ENCODE measurements at regions not wholly inside any gene's neighbourhood (a gene's known extent, or its start where the extent isn't known, plus 50 kb on each side); places are given as distances from the start of the nearest gene placed in this dataset.
"Not testable (repeated sequence)": the region's sequence is repeated elsewhere in the genome, so short reads cannot be mapped to it uniquely, and the experiment has no call there.

DNA sequence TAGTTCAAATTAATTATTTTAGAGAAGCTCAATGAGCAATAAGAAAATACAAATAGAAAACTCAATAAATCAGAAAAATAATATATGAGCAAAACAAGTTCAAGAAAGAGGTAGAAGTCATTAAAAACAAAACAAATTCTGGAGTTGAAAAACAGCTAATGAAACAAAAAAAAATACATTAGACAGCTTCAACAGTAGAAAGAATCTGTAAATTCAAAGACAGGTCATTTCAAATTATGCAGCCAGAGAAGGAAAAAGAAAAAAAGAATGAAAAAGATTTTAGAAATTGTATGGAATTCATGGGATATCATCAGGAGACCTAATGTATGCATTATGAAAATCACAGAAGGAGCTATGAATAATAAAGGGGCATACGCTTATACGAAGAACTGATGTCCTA lies 795.3 kb upstream of the ADGRB3 start:
- DNase-seq: no peak

DNA sequence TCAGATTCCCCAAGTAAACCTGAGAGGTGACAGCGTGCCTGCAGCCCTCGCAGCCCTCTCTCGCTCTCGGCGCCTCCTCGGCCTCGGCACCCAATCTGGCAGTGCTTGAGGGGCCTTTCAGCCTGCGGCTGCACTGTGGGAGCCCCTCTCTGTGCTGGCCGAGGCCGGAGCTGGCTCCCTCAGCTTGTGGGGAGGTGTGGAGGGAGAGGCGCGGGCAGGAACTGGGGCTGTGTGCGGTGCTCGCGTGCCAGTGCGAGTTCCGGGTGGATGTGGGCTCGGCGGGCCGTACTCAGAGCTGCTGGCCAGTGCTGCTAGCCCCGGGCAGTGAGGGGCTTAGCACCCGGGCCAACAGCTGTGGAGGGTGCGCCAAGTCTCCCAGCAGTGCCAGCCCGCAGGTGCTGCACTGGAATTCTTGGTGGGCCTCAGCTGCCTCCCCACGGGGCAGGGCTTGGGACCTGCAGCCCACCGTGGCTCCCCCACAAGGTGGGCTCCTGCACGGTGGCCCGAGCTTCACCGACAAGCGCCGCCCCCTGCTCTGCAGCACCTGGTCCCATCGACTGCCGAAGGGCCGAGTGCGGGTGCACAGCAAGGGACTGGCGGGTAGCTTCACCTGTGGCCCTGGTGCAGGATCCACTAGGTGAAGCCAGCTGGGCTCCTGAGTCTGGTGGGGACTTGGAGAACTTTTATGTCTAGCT lies 809.7 kb upstream of the ADGRB3 start:
- DNase-seq: no peak

DNA sequence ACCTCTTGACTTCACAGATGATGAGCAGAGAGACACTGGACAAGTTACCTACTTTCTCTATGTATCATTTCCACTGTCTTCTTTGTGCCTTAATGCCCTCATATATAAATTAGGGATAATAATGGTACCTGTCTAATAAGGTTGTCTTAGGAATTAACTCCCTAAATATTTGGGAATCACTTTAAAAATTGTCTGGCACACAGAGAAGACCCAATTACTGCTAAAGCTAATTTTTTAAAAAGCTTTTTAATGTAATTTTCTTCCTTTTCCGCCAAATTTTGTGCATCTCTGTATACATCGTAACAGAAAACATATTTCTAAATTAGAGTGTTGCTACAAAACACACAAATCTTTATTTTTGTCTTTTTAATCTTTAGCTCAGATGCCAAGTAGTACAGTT lies 816.8 kb upstream of the ADGRB3 start:
- no peak for DNase-seq

DNA sequence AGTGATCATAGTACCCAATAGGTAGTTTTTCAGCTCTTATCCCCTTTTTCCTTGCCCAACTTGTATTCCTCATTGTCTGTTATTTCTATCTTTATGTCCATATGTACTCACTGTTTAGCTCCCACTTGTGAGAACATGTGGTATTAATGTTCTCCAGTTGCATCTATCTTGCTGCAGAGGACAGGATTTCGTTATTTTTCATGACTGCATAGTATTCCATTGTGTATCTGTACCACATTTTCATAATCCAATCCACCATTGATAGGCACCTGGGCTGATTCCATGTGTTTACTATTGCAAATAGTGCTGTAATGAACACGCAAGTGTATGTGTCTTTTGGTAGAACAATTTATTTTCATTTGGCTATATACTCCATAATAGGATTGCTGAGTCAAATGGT lies 819.5 kb upstream of the ADGRB3 start:
- no peak for DNase-seq

DNA sequence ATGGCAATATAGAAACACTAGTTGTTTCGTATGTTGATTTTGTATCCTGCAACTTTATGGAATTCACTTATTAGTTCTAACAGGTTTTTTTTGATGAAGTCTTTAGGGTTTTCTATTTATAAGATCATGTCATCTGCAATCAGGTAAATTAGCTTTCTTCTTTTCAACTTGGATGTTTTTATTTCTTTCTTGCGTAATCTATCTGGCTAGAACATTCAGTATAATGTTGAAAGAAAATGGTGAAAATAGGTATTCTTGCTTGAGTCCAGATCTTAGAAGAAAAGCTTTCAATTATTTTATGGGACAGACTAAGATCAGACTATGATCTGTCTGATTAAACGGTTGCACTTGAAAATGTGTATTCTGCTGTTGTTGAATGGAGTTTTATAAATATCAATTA lies 820.8 kb upstream of the ADGRB3 start:
- DNase-seq: no peak

DNA sequence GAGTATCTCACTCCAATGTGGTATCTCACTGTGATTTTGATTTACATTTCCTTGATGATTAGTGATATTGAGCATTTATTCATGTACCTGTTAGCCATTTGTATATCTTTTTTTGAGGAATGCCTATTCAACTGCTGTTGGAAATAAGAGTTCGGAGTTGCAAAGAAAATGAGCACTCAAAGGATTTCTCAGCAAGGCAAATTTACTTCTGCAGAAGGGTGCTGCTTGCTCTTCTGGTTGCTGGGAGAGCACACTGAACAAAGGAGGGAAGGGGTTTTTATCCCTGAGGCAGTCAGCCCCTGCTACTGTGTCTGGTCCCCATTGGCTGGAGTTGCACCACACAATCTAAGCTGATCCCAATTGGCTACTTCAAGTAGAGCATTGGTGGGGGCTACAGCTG lies 822.4 kb upstream of the ADGRB3 start:
- DNase-seq: no peak

DNA sequence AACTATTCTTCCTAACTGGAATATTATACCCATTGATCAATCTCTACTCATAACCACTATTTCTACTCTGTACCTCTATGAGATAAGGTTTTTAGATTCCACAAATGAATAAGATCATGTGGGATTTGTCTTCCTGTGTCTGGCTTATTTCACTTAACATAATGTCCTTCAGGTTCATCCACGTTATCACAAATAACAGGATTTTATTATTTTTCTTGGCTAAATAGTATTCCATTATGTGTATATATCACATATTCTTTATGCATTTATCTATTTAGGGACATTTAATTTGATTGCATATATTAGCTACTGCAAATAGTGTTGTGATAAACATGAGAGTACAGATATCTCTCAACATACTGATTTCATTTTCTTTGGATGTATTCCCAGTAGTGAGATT lies 823.0 kb upstream of the ADGRB3 start:
- DNase-seq: no peak

DNA sequence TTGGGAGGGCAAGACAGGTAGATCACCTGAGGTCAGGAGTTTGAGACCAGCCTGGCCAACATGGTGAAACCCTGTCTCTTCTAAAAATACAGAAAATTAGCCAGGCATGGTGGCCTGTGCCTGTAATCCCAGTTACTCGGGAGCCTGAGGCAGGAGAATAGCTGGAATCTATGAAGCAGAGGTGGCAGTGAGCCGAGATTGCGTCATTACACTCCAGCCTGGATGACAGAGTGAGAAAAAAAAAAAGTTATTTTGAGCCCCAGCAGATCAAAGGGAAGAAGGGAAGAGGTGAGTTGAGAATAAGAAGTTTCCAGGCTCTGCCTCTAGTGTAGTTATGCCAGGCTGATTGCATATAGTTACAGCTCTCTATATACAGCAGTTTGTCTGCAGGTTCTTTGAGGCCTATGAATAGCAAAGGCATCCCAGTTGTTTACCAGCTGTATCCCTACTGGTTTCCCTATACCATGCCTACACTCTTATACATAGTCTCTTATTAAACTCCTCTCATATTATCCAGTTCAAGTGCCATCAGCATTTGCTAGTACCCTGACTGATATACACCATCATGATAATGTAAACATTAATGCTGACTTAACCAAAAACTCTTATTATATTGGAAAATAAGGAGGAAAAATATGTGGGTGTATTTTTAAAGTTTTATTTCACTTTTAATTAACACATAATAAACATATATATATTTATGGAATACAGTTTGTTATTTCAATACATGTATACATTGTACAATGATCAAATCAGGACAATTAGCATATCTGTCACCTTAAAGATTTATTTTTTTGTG lies 823.6 kb upstream of the ADGRB3 start:
- no peak for DNase-seq

DNA sequence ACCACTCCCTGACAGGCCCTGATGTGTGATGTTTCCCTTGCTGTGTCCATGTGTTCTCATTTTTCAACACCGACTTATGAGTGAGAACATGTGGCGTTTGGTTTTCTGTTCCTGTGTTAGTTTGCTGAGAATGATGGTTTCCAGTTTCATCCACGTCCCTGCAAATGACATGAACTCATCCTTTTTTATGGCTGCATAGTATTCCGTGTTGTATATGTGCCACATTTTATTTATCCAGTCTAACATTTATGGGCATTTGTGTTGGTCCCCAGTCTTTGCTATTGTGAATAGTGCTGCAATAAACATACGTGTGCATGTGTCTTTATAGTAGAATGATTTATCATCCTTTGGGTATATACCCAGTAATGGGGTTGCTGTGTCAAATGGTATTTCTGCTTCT lies 830.3 kb upstream of the ADGRB3 start:
- not testable (repeated sequence) for DNase-seq

DNA sequence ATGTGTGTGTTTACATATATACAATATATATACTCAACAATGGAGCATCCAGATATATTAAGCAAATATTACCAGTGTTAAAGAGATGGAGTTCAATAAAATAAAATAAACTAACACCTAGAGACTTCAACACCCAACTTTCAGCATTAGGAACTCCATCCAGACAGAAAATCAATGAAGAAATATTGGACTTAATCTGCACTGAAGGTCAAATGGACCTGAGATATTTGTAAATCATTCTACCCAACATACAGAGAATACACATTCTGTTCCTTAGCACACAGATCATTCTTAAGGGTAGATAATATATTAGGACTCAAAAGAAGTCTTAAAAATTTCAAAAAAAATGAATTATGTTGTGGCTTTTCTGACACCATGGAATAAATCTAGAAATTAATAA lies 832.3 kb upstream of the ADGRB3 start:
- DNase-seq: no peak

DNA sequence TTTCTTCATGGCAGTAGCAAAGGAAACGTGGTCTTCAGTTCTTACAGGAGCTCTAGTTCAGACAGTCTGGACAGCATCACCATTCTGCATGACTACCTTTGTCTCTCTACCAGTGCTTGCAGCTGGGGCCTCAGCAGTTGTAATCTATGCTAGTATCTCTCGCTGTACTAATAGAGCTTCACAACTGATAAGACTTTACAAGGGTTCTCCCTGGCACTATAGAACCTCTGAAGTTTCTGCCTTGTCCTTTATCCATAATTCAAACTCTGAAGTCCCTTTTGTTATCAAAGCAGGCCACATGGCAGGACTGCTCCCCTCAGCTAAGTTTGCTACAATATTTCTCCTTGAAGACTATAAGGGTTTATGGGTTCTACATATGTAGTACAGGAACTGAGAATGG lies 842.1 kb upstream of the ADGRB3 start:
- no peak for DNase-seq

DNA sequence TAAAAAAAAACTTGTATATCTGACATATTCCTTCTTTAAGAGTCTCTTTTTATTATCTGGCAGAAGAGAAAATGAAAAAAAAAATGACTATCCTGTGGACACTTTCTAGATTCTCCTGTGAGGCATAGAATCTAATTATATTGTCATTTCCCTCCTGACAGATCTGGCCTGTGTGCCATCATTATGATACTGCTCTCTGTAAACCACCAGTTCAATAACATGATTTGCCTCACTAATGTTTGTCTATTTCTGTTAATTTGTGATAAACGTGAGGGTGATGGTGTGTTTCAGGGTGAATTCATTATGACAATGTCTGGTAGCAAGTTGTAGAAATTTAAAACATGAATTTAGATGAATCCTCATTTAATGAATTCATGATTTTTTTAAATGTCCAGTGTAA lies 844.5 kb upstream of the ADGRB3 start:
- DNase-seq: no peak

DNA sequence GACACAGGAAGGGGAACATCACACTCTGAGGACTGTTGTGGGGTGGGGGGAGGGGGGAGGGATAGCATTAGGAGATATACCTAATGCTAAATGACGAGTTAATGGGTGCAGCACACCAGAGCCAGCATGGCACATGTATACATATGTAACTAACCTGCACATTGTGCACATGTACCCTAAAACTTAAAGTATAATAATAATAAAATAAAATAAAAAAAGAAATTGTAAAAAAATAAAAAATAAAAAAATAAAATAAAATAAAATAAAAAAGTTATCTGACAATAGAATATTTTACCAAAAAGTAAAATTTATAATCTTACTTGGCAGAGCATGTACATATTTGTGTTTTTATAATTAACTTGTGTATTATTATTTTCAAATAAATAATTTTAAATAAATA lies 848.0 kb upstream of the ADGRB3 start:
- not testable (repeated sequence) for DNase-seq

DNA sequence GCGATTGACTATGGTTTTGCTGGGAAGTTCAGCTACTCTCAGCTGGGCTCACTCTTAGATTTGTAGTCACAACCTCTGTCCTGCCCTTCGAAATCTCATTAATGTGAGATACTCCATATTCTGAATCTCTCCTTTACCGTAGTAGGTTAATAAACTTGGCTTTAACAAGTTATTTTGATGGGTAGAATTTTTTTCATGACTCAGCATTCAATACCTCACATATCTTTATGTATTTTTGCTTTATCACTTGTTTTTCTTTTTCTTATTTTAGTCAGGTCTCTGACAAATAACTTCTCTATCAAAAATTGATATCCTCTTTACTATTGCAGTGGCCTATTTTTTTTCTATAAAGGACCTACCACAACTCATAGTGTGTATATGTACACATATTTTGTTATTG lies 855.2 kb upstream of the ADGRB3 start:
- DNase-seq: no peak

DNA sequence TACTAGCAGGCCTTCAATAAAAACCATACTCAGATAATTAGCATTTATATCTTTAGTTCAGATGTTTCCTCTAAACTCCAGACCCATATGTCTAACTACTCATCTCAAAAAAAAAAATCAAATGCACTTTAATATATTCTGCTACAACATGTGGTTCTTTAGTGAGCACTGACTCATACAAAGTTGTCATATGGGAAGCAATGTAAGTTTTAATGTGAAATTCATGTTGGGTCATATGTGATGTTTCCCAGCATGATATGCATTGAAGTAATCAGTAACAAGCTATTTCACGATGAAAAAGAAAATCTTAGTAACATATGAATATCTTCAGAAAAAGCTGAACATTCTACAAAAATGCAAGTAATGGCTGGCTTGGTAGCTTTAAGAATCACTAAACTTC lies 859.7 kb upstream of the ADGRB3 start:
- DNase-seq: no peak

DNA sequence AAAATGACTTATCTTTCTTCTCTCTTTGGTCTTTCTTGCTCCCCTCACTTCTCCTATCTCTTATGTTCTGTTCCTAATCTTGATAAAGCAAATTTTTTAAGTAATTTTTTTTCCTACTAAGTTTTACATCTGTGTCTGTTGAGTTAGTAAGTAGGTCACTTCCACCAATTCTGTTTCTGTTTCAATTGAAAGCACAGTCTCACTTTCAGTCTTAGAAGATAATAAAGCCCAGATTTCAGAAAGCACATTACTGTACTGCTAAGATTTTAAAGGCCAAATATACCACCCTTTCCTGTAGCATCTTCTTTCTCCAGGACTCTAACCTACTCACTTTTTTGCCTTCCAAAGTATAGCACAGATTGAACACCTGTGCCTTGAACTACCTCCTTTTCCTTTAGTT lies 866.1 kb upstream of the ADGRB3 start:
- no peak for DNase-seq

DNA sequence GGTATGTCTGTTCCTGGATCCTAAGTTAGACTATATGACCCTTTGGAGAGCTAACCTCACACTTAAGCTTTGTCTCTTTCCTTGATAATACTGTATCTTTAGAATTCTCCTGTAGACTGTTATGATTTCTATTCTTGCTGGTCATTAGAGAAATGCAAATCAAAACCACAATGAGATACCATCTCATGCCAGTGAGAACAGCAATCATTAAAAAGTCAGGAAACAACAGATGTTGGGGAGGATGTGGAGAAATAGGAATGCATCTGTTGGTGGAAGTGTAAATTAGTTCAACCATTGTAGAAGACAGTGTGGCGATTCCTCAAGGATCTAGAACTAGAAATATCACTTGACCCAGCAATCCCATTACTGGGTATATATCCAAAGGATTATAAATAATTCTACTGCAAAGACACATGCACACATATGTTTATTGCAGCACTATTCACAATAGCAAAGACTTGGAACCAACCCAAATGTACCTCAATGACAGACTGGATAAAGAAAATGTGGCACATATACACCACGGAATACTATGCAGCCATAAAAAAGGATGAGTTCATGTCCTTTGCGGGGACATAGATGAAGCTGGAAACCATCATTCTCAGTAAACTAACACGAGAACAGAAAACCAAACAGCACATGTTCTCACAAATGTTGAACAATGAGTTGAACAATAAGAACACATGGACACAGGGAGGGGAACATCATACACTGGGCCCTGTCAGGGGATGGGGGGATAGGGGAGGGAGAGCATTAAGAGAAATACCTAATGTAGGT lies 867.8 kb upstream of the ADGRB3 start:
- DNase-seq: not testable (repeated sequence)

DNA sequence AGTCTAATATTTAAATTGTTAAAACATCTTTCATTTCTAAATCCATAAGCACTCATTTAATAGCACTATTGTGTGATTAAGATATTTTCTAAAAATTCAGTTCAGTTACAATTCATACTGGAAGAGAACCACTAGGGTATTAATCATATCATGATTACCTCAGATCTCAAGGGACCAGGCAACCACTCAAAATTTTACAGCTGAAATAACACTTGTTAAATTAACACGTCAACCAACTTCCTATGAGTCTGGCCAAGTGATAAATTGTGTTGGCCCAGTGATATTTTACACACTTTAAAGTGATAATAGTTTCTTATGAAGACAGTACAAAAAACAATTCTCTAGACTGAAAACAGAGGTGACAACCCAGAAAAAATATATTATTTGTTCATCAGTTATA lies 869.0 kb upstream of the ADGRB3 start:
- no peak for DNase-seq

DNA sequence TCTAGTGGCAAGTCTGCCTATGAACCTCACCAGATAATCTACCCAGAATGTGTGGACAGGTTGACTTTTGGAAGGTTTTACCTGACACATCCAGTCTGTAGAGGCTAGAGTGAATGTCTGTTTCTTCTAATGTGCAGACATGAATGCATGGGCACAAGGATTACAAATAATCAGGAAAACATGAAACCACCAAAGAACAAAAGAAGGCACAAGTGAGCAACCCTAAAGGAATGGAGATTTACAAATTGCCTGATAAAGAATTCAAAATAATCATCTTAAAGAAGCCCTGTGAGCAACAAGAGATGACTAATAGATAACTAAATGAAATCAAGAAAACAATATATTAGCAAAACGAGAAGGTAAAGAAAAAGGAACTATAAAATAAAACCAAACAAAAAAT lies 876.1 kb upstream of the ADGRB3 start:
- DNase-seq: no peak

DNA sequence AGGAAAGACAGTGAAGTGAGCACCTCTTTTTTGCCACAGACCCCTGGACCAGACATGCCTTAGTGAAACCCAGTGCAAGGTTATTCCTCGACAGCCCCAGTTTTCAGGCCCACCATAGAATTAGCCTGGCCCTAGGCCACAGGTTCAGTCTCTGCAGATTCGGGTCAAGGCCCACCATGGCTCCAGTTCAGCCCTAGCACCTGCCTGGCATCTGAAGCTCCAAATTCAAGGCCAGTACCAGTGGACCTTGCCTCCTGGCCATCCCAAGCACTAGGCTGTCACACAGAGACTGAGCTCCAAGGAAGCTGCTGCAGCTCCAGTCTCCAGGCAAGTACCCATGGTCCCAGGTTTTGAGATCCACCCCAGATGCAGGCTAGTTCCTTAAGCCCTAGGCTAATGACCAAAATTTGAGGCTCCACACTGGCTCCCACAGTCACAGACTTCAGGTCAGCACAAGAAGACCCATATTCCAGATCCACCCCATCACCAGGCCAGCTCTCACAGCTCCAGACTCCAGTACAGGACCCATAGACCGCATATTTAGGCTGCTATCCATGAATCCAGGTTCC lies 877.5 kb upstream of the ADGRB3 start:
- DNase-seq: no peak

DNA sequence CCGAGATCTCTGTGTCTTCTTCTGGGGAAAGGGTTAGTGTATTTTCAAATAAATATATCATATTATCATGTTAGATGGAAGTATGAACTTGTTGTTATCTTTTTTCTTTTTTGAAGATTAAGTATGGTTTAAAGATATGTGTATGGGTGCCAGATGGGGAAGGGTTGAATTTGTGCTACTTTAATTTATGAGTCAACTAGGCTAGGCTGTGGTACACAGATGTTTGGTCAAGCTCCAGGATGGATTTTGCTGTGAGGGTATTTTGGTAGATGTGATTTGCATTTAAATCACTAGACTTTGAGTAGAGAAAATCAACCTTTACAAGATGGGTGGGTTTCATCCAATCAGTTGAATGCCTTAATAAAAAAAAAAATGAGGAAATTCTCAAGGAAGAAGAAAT lies 886.6 kb upstream of the ADGRB3 start:
- no peak for DNase-seq

DNA sequence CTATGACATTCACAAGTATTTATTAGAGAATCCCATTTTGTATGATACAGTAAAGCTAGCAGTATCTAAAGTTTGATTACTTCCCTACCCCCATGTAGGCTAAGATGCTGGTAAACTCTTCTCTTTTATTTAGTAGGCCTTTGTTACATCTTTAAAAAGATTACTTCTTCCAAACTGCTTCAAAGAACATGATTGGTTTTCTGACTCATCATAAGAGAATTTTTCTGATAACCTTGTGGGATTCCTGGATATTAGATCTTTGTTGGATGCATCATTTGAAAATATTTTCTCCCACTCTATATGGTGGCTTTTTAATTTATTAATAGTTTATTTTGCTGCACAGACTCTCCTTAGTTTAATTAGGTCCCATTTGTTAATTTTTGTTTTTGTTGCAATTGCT lies 898.3 kb upstream of the ADGRB3 start:
- no peak for DNase-seq

DNA sequence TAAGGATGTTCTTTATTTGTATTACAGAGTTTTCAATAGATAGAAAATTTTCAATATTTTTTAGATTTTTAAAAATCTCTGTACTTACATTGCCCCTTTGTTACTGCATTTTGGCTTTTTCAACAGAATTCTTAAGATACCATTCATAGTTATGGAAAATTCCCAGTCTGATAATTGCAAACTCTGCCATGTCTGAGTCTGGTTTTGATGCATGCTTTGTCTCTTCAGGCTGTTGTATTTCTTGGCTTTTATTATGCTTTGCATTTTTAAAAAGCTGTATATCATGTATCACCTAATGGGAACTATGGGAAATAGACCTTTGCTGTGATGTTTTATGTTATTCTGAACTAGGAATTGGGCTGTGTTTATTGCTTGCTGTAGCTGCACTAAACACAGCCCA lies 898.9 kb upstream of the ADGRB3 start:
- DNase-seq: no peak

DNA sequence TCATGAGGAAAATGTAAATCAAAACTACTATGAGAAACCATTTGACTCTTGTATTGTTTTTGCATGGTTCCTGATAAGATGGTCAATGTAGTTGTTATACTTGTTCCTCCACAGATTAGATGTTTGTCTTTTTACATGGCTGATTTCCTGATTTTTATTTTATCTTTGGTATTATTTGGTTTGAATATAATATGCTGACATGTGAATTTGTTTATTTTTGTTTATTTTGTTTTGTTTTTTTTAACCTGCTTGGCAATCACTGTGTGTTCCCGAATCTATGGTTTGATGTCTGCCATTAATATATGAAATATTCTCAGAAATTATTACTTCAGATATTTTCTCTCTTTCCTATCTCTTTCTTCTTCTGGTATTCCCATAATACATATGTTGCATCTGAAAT lies 899.5 kb upstream of the ADGRB3 start:
- no peak for DNase-seq

Data from right hindlimb (tissue), 1 donor.